KMS-11 (cell line): ENCODE measurements at regions not wholly inside any gene's neighbourhood (a gene's known extent, or its start where the extent isn't known, plus 50 kb on each side); places are given as distances from the start of the nearest gene placed in this dataset.

Source experiments
- H2AFZ ChIP-seq: fragments of 200-600 bp; sonication (generic); 2 replicates; pipeline ENCODE4 v1.6.1; 2016; ENCODE audit warnings: antibody characterized with exemption, mixed run types, low read depth
- H3K27ac ChIP-seq: fragments of 200-600 bp; sonication (generic); 2 replicates; pipeline ENCODE4 v1.6.1; 2016; ENCODE audit warnings: mild to moderate bottlenecking, mixed run types
- H3K27me3 ChIP-seq: fragments of 200-600 bp; sonication (generic); 2 replicates; pipeline ENCODE4 v1.6.1; 2017; ENCODE audit warnings: mild to moderate bottlenecking, low read depth, mixed run types, moderate library complexity; ENCODE audit not compliant: insufficient read depth
- H3K36me3 ChIP-seq: fragments of 200-600 bp; sonication (generic); 2 replicates; pipeline ENCODE4 v1.6.1; 2017; ENCODE audit warnings: mild to moderate bottlenecking, mixed run types; ENCODE audit not compliant: insufficient read depth
- H3K4me1 ChIP-seq: fragments of 200-600 bp; sonication (generic); 2 replicates; pipeline ENCODE4 v1.6.1; 2016; ENCODE audit warnings: mild to moderate bottlenecking, low read depth, mixed run types; ENCODE audit not compliant: poor library complexity, severe bottlenecking
- H3K4me2 ChIP-seq: fragments of 200-600 bp; sonication (generic); 2 replicates; pipeline ENCODE4 v1.7.0; 2016; ENCODE audit warnings: mild to moderate bottlenecking, mixed run types
- H3K4me3 ChIP-seq: fragments of 200-600 bp; sonication (generic); IDR thresholded peaks from 2 replicates; pipeline ENCODE4 v1.6.1; 2017; ENCODE audit warnings: low read depth, low read length, mixed read lengths; ENCODE audit not compliant: insufficient read depth
- H3K79me2 ChIP-seq: fragments of 200-600 bp; sonication (generic); 2 replicates; pipeline ENCODE4 v1.6.1; 2016; ENCODE audit warnings: low read depth, mixed run types; ENCODE audit not compliant: insufficient read depth
- H3K9ac ChIP-seq: fragments of 200-600 bp; sonication (generic); 2 replicates; pipeline ENCODE4 v1.6.1; 2016; ENCODE audit warnings: mild to moderate bottlenecking, mixed run types
- H4K20me1 ChIP-seq: fragments of 200-600 bp; sonication (generic); 2 replicates; pipeline ENCODE4 v1.6.1; 2016; ENCODE audit warnings: mild to moderate bottlenecking, mixed run types; ENCODE audit not compliant: insufficient read depth
- TF ChIP-seq, protein P1 (sequence below): fragments of 200-600 bp; sonication (generic); conservative IDR thresholded peaks from 2 replicates; pipeline ENCODE4 v1.6.1; 2017; ENCODE audit warnings: low read depth, mild to moderate bottlenecking, antibody characterized with exemption, low read length, moderate library complexity, mixed read lengths

DNA sequence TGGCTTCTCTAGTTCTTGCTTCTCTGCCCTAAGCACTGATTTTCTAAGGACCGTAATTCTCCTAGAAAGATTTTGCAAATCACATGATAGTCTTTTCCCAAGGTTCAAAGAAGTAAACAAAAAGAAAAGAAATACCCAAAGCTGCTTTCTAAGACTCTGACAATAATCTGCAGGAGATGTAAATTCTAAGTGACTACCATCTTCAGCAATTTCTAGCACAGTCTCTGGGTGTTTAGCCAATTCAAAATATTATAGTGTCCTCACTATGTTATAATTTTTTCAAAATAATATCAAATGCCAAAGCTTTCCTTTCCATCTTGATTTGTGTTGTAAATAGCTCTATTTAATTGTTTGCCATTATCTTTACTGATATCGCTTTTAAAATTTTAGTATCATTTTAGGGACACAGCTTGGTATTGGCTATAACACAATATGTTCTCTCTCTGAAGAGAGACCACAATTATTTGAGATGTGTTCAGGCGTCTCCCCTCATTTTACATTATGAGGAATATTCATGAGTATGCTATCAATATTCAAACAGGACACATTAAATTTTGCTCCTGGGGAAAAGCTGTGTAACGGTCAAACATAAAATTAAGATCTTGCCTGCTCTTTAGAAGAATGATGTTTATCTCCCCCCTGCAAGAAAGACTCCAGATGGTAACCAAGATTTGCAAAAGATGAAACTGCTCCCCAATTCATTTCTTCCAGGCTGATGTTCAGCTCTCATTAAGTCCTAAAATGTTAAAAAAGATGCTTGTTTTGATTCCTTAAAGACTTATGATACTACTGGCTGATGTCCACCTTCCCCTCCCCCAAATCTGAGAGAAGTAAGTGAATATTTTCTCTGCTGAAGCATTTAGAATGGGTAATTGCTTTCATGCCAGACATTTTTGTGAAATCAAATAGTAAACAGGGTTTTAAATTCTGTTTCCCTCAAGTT, 191.9 kb upstream of the WDR11 start:
- H3K4me2 ChIP-seq: no peak overlapping the region
- H3K79me2 ChIP-seq: no peaks in the 10 kb centered on the region
- TF ChIP-seq, protein P1, sequence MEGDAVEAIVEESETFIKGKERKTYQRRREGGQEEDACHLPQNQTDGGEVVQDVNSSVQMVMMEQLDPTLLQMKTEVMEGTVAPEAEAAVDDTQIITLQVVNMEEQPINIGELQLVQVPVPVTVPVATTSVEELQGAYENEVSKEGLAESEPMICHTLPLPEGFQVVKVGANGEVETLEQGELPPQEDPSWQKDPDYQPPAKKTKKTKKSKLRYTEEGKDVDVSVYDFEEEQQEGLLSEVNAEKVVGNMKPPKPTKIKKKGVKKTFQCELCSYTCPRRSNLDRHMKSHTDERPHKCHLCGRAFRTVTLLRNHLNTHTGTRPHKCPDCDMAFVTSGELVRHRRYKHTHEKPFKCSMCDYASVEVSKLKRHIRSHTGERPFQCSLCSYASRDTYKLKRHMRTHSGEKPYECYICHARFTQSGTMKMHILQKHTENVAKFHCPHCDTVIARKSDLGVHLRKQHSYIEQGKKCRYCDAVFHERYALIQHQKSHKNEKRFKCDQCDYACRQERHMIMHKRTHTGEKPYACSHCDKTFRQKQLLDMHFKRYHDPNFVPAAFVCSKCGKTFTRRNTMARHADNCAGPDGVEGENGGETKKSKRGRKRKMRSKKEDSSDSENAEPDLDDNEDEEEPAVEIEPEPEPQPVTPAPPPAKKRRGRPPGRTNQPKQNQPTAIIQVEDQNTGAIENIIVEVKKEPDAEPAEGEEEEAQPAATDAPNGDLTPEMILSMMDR: no peak
- no peaks in the 10 kb centered on the region for H3K27me3 ChIP-seq
- H3K36me3 ChIP-seq: no peaks in the 10 kb centered on the region
- no peak overlapping the region for H3K27ac ChIP-seq
- no peaks in the 10 kb centered on the region for H3K4me1 ChIP-seq
- no peaks in the 10 kb centered on the region for H4K20me1 ChIP-seq
- H2AFZ ChIP-seq: no peak overlapping the region
- no peak overlapping the region for H3K4me3 ChIP-seq
- H3K9ac ChIP-seq: no peak overlapping the region

DNA sequence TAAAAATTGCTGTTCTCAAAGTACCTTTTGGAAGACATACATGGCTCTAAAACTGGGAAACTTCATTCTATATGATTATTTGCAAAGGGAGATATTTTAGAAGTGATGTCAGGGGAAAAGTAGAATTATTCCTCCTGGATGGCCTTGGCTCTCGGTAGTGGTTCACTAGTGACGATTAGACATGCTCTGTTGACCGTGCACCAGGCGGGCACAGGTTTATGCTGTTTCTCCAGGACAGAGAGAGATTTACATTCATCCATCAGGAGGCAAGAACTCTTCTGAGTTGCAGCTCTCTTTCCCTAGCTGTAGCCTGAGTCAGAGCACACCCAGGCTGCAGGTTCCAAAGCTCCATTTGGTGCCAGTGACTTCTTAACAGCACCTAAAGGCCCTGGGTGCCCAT, 184.9 kb upstream of the WDR11 start:
- no peak overlapping the region for H3K4me3 ChIP-seq
- no peaks in the 10 kb centered on the region for H3K79me2 ChIP-seq
- H2AFZ ChIP-seq: no peak overlapping the region
- no peaks in the 10 kb centered on the region for H4K20me1 ChIP-seq
- H3K4me1 ChIP-seq: no peaks in the 10 kb centered on the region
- no peak overlapping the region for H3K4me2 ChIP-seq
- no peaks in the 10 kb centered on the region for H3K36me3 ChIP-seq
- no peak overlapping the region for H3K27ac ChIP-seq
- H3K9ac ChIP-seq: no peak overlapping the region
- TF ChIP-seq, protein P1: no peak
- H3K27me3 ChIP-seq: no peaks in the 10 kb centered on the region

DNA sequence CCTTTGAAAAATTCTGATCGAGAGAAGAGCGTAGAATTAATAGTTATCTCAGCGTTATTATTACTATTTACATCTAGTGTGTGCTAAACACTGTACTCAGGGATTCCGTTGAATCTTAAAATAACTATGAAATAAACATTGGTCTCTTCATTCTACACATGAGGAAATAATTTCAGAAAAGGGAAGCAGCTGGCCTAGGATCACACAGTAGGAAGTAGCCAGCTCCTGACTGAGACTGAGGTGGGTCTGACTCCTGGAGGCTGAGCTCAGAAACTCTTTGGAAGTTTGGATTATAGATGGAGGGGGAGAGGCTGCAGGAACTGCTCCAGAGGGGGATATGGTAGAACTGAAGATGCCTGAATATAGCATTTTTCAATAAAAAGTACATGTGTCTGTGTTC, 183.9 kb upstream of the WDR11 start:
- H3K4me2 ChIP-seq: no peak overlapping the region
- no peaks in the 10 kb centered on the region for H3K79me2 ChIP-seq
- H4K20me1 ChIP-seq: no peaks in the 10 kb centered on the region
- TF ChIP-seq, protein P1: no peak
- H2AFZ ChIP-seq: no peak overlapping the region
- no peak overlapping the region for H3K9ac ChIP-seq
- H3K27ac ChIP-seq: no peak overlapping the region
- H3K4me1 ChIP-seq: no peaks in the 10 kb centered on the region
- no peak overlapping the region for H3K4me3 ChIP-seq
- no peaks in the 10 kb centered on the region for H3K36me3 ChIP-seq
- no peaks in the 10 kb centered on the region for H3K27me3 ChIP-seq

DNA sequence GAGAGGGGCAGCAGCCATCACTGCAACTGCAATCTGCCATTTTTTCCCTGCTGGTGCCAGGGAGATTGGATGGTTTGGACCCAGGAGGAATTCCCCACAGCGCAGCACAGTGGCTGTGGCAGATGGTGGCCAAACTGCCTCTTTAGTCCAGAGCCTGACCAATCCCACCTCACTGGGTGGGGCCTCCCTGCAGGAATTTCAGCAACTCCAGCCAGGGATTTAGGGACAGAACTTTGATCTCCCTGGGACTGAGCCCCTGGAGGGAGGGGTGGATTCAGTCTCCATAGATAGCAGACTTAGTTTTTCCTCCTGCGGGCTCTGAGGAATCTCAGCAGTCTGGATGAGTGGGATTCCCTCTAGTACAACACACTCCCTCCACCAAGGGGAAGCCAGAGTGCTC, 179.7 kb upstream of the WDR11 start:
- Histone ChIP-seq H3K27me3 (no peaks in the 10 kb centered on the region), H3K4me3 (no peak overlapping the region), H3K4me2 (no peak overlapping the region), H3K36me3 (no peaks in the 10 kb centered on the region), H4K20me1 (no peaks in the 10 kb centered on the region), H3K4me1 (no peaks in the 10 kb centered on the region), H2AFZ (no peak overlapping the region), H3K9ac (no peak overlapping the region), H3K27ac (no peak overlapping the region), H3K79me2 (no peaks in the 10 kb centered on the region)
- TF ChIP-seq, protein P1: no peak
